ENCODE measurements at regions not wholly inside any gene's neighbourhood (a gene's known extent, or its start where the extent isn't known, plus 50 kb on each side); places are given as distances from the start of the nearest gene placed in this dataset.
"Not testable (repeated sequence)": the region's sequence is repeated elsewhere in the genome, so short reads cannot be mapped to it uniquely, and the experiment has no call there.

GRCh38 chr12:73506611-73507010 lies 1031.0 kb upstream of the ATXN7L3B start:
- intact Hi-C loops (cut with micrococcal nuclease): no loop called here

- intact Hi-C loops (cut with micrococcal nuclease): no loop called here
These were observed 1023.0 kb upstream of the ATXN7L3B start for GRCh38 chr12:73514672-73515071.

- intact Hi-C loops (cut with micrococcal nuclease): no loop called here
These were observed 1019.8 kb upstream of the ATXN7L3B start for GRCh38 chr12:73517859-73518258.

GRCh38 chr12:73529231-73529630 lies 1008.4 kb upstream of the ATXN7L3B start:
- intact Hi-C loops (cut with micrococcal nuclease): no loop called here

- intact Hi-C loops (cut with micrococcal nuclease): no loop called here
These were observed 1007.7 kb upstream of the ATXN7L3B start for GRCh38 chr12:73529954-73530353.

GRCh38 chr12:73531752-73532151 lies 1005.9 kb upstream of the ATXN7L3B start:
- intact Hi-C loops (cut with micrococcal nuclease): no loop called here

- intact Hi-C loops (cut with micrococcal nuclease): no loop called here
These were observed 990.2 kb upstream of the ATXN7L3B start for GRCh38 chr12:73547421-73547820.

- intact Hi-C loops (cut with micrococcal nuclease): no loop called here
These were observed 952.5 kb upstream of the ATXN7L3B start for GRCh38 chr12:73585136-73585535.

- intact Hi-C loops (cut with micrococcal nuclease): no loop called here
These were observed 948.4 kb upstream of the ATXN7L3B start for GRCh38 chr12:73589220-73589619.

GRCh38 chr12:73598626-73599025 lies 939.0 kb upstream of the ATXN7L3B start:
- intact Hi-C loops (cut with micrococcal nuclease): no loop called here

GRCh38 chr12:73599268-73599667 lies 938.4 kb upstream of the ATXN7L3B start:
- intact Hi-C loops (cut with micrococcal nuclease): no loop called here

GRCh38 chr12:73605925-73606324 lies 931.7 kb upstream of the ATXN7L3B start:
- intact Hi-C loops (cut with micrococcal nuclease): not testable (repeated sequence)

- intact Hi-C loops (cut with micrococcal nuclease): no loop called here
These were observed 925.1 kb upstream of the ATXN7L3B start for GRCh38 chr12:73612551-73612950.

GRCh38 chr12:73623421-73623820 lies 914.2 kb upstream of the ATXN7L3B start:
- intact Hi-C loops (cut with micrococcal nuclease): no loop called here

GRCh38 chr12:73625226-73625625 lies 912.4 kb upstream of the ATXN7L3B start:
- intact Hi-C loops (cut with micrococcal nuclease): no loop called here

- intact Hi-C loops (cut with micrococcal nuclease): no loop called here
These were observed 908.5 kb upstream of the ATXN7L3B start for GRCh38 chr12:73629171-73629570.

- intact Hi-C loops (cut with micrococcal nuclease): no loop called here
These were observed 907.5 kb upstream of the ATXN7L3B start for GRCh38 chr12:73629893-73630831.

- intact Hi-C loops (cut with micrococcal nuclease): no loop called here
These were observed 905.4 kb upstream of the ATXN7L3B start for GRCh38 chr12:73632191-73632590.

GRCh38 chr12:73632661-73633060 lies 905.0 kb upstream of the ATXN7L3B start:
- intact Hi-C loops (cut with micrococcal nuclease): no loop called here

- intact Hi-C loops (cut with micrococcal nuclease): not testable (repeated sequence)
These were observed 898.2 kb upstream of the ATXN7L3B start for GRCh38 chr12:73639397-73639796.

GRCh38 chr12:73656375-73656774 lies 881.3 kb upstream of the ATXN7L3B start:
- intact Hi-C loops (cut with micrococcal nuclease): no loop called here

- intact Hi-C loops (cut with micrococcal nuclease): no loop called here
These were observed 877.8 kb upstream of the ATXN7L3B start for GRCh38 chr12:73659802-73660201.

GRCh38 chr12:73665193-73665592 lies 872.4 kb upstream of the ATXN7L3B start:
- intact Hi-C loops (cut with micrococcal nuclease): no loop called here

All from T-helper 2 cell treated with Interferon-gamma antibody and Interleukin-4, amounts not matched to agents 100 ng/mL and 5 ng/mL, for 36 hours (primary cell).